ENCODE measurements at regions not wholly inside any gene's neighbourhood (a gene's known extent, or its start where the extent isn't known, plus 50 kb on each side); places are given as distances from the start of the nearest gene placed in this dataset.
A peak's percentile ranks its signal among the peaks of the same experiment; 100 is the strongest.

DNA sequence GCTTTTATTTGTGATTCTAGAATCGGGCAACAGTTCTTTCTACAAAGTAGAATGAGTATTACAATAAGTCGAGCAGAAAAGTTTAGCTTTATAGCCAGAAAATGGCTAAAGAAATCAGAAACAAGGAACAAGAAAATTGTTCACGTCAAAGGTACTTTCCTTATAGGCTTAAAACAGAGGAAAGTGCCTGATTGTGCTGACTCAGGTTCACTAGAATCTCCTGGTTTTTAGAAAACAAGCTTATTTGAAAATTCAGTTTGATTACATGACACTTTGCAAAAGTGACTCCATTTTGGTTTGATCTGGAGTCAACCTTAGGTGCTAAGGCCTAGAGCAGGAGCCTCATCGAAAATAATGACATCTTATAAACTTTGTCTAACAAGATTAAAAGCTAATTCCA lies 564.7 kb upstream of the FLRT2 start:
- 89 to 90% methylated on average over 4 of the region's 4 CpGs for WGBS, 2 donors

DNA sequence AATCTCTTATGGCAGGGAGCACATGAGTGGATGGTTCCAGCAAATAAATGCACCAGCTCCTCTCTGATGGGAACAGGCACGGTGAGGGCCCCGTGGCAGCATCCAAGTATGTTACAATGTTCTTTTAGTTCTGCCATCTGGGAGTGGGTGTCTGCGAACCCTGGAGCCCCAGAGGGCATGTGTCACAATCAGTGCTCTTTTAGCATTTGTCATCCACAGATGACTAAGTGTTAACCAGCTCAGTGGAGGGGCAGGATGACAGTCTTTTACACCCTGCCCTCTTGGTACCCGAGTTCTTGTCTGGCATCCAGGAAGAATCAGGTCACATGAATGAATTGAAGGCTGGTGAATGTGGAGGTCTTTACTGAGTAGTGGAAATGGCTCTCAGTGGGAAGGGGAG lies 560.4 kb upstream of the FLRT2 start:
- ATAC-seq (ENCODE audit: insufficient read depth, low FRiP score) (no peak), DNase-seq (no peak)
- no peak overlapping the region for H3K4me3 ChIP-seq
- no peaks in the 10 kb centered on the region for H3K36me3 ChIP-seq (ENCODE audit: control insufficient read depth in 4 of 4, insufficient read depth in 4 of 4, low read length in 4 of 4)
- H3K27me3 ChIP-seq (ENCODE audit: control insufficient read depth in 3 of 3, insufficient read depth in 3 of 3, low read length in 2 of 3) = peaks cover 0 to 63% (median 2%) of the 10 kb centered on the region in 3 donors
- no peak overlapping the region for H3K9ac ChIP-seq (ENCODE audit: insufficient read depth in 1 of 2, low read length in 2 of 2)
- H3K9me3 ChIP-seq (ENCODE audit: control insufficient read depth in 4 of 4, insufficient read depth in 3 of 4, low read length in 3 of 4) = no peaks in the 10 kb centered on the region
- 64 to 75% methylated on average over 4 of the region's 4 CpGs for WGBS, 2 donors
- H3K27ac ChIP-seq (ENCODE audit: low read depth in 1 of 2, low read length in 1 of 2) = no peak overlapping the region
- TF ChIP-seq, protein P1, sequence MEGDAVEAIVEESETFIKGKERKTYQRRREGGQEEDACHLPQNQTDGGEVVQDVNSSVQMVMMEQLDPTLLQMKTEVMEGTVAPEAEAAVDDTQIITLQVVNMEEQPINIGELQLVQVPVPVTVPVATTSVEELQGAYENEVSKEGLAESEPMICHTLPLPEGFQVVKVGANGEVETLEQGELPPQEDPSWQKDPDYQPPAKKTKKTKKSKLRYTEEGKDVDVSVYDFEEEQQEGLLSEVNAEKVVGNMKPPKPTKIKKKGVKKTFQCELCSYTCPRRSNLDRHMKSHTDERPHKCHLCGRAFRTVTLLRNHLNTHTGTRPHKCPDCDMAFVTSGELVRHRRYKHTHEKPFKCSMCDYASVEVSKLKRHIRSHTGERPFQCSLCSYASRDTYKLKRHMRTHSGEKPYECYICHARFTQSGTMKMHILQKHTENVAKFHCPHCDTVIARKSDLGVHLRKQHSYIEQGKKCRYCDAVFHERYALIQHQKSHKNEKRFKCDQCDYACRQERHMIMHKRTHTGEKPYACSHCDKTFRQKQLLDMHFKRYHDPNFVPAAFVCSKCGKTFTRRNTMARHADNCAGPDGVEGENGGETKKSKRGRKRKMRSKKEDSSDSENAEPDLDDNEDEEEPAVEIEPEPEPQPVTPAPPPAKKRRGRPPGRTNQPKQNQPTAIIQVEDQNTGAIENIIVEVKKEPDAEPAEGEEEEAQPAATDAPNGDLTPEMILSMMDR (IDR thresholded peaks at IDR 0.05; ENCODE audit: control extremely low read depth, extremely low read depth) = no peak
- H3K4me1 ChIP-seq (ENCODE audit: control insufficient read depth in 5 of 5, insufficient read depth in 5 of 5, low read length in 5 of 5) = no peaks in the 10 kb centered on the region

More for the DNA sequence above, 564.7 kb upstream of the FLRT2 start:
- Histone ChIP-seq H3K27me3 (ENCODE audit: control insufficient read depth in 3 of 3, insufficient read depth in 3 of 3, low read length in 2 of 3) (peaks cover 0 to 57% (median 2%) of the 10 kb centered on the region in 3 donors), H3K27ac (ENCODE audit: low read depth in 1 of 2, low read length in 1 of 2) (no peak overlapping the region), H3K9ac (ENCODE audit: insufficient read depth in 1 of 2, low read length in 2 of 2) (no peak overlapping the region), H3K36me3 (ENCODE audit: control insufficient read depth in 4 of 4, insufficient read depth in 4 of 4, low read length in 4 of 4) (no peaks in the 10 kb centered on the region), H3K4me3 (no peak overlapping the region), H3K4me1 (ENCODE audit: control insufficient read depth in 5 of 5, insufficient read depth in 5 of 5, low read length in 5 of 5) (peaks cover 0 to 6% (median 0%) of the 10 kb centered on the region in 5 donors), H3K9me3 (ENCODE audit: control insufficient read depth in 4 of 4, insufficient read depth in 3 of 4, low read length in 3 of 4) (no peaks in the 10 kb centered on the region)
- ATAC-seq (ENCODE audit: insufficient read depth, low FRiP score) = no peak
- no peak for DNase-seq
- TF ChIP-seq, protein P1 (IDR thresholded peaks at IDR 0.05; ENCODE audit: control extremely low read depth, extremely low read depth) = no peak

DNA sequence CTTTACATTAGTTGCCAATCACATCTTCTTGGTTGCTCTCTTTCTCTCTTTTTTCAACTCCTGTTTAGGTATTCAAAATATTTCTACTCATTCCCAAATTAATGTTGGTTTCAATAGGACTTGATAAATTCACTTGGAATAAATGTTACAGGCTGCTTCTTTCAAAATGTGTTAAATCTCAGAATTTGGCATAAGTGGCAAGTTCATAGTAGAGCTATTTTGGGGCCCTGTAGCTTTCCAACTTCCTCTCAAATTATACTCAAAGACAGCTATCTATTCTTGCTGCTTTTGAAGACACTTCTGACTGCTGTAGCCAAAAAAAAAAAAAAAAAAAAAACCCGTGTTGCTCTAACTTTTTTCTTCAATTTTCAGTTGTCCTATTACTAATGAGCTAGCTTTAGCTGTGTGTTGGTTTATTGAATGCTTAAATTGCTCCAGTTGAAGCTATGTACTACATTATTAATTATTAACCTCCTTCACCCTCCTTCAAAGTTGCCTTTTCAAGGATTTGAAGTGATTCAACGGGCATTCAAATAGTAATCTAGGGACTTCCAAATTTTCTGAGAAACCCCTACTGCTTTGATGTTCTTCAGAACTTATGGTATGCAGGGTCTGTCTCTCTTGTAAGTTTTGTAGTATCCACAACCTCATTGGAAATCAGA lies 554.6 kb upstream of the FLRT2 start:
- Histone ChIP-seq H3K4me3 (no peak overlapping the region), H3K27me3 (ENCODE audit: control insufficient read depth in 3 of 3, insufficient read depth in 3 of 3, low read length in 2 of 3) (peaks cover 0 to 18% (median 0%) of the 10 kb centered on the region in 3 donors), H3K27ac (ENCODE audit: low read depth in 1 of 2, low read length in 1 of 2) (no peak overlapping the region), H3K36me3 (ENCODE audit: control insufficient read depth in 4 of 4, insufficient read depth in 4 of 4, low read length in 4 of 4) (no peaks in the 10 kb centered on the region), H3K9ac (ENCODE audit: insufficient read depth in 1 of 2, low read length in 2 of 2) (no peak overlapping the region), H3K4me1 (ENCODE audit: control insufficient read depth in 5 of 5, insufficient read depth in 5 of 5, low read length in 5 of 5) (no peaks in the 10 kb centered on the region), H3K9me3 (ENCODE audit: control insufficient read depth in 4 of 4, insufficient read depth in 3 of 4, low read length in 3 of 4) (no peaks in the 10 kb centered on the region)
- DNase-seq = peak in 2 of 3 donors; percentile 21 to 50
- no peak for ATAC-seq (ENCODE audit: insufficient read depth, low FRiP score)
- WGBS, 2 donors = 59 to 63% methylated on average over 2 of the region's 2 CpGs
- TF ChIP-seq, protein P1 (IDR thresholded peaks at IDR 0.05; ENCODE audit: control extremely low read depth, extremely low read depth) = no peak

DNA sequence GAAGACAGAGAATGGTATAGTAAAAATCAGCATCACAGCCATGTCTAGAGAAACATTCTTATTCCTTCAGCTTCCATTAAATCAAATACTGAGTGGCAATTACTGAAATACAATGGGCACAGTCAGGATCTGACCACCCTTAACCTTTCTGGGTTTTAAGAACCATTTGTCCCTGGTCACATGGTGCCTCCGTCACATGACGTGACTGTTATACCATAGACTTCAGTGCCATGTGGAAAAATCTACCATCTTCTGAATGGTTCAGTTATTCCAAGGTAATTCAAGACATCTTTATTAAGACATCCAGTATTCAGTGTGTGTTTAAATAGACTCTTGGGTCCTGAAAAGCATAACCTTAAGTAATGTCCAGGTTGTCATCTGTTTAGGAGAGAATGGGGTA lies 553.1 kb upstream of the FLRT2 start:
- Histone ChIP-seq H3K36me3 (ENCODE audit: control insufficient read depth in 4 of 4, insufficient read depth in 4 of 4, low read length in 4 of 4) (no peaks in the 10 kb centered on the region), H3K9ac (ENCODE audit: insufficient read depth in 1 of 2, low read length in 2 of 2) (no peak overlapping the region), H3K27me3 (ENCODE audit: control insufficient read depth in 3 of 3, insufficient read depth in 3 of 3, low read length in 2 of 3) (peaks cover 0 to 13% (median 0%) of the 10 kb centered on the region in 3 donors), H3K27ac (ENCODE audit: low read depth in 1 of 2, low read length in 1 of 2) (no peak overlapping the region), H3K9me3 (ENCODE audit: control insufficient read depth in 4 of 4, insufficient read depth in 3 of 4, low read length in 3 of 4) (no peaks in the 10 kb centered on the region), H3K4me1 (ENCODE audit: control insufficient read depth in 5 of 5, insufficient read depth in 5 of 5, low read length in 5 of 5) (no peaks in the 10 kb centered on the region), H3K4me3 (no peak overlapping the region)
- TF ChIP-seq, protein P1 (IDR thresholded peaks at IDR 0.05; ENCODE audit: control extremely low read depth, extremely low read depth) = no peak
- no peak for ATAC-seq (ENCODE audit: insufficient read depth, low FRiP score)
- 69 to 95% methylated on average over 2 of the region's 2 CpGs for WGBS, 2 donors
- no peak for DNase-seq
